GM21619 (cell line): ENCODE measurements at regions not wholly inside any gene's neighbourhood (a gene's known extent, or its start where the extent isn't known, plus 50 kb on each side); places are given as distances from the start of the nearest gene placed in this dataset.

Experiments
- ATAC-seq: cut with Tn5 transposase; IDR thresholded peaks from one replicate; pipeline ENCODE4 v1.9.1; 2021; ENCODE audit not compliant: unreplicated experiment

DNA sequence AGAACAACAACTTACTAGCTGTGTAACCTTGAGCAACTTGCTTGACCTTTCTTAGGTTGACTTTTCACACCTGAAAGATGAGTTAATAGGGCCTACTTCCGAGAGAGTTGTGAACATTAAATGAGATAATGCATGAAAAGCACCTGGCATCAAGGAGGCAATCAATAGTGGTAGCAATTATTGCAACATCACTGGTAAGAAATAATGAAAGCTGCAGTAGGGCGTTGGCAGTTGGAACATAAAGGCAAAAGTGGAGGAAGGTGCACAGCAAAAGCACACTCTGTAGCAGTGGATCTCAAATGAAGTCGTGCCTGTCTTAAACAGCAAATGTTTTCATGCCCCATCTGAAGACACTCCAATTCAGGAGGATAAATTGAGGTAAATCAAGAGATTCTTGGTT lies 178.9 kb upstream of the VRK2 start:
- ATAC-seq = no peak

DNA sequence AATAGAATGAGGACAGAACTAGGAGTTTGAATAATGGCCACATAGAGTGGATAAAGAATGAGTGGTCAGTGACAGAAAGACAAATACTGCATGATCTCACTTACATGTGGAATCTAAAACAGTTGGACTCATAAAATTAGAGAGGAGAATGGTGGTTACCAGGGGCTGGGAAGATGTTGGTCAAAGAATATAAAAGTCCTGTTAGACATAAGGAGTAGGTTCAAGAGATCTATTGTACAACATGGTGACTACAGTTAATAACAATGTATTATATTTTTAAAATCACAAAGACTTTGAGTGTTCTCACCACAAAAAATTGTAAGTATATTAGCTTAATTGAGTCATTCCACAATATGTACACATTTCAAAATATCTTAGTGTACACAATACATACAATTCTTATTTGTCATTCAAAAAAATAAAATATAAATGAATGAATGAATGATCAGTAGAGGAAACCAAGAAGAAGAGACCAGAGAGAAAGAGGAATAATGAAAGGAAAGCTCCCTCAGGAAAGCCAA lies 177.9 kb upstream of the VRK2 start:
- ATAC-seq = no peak

DNA sequence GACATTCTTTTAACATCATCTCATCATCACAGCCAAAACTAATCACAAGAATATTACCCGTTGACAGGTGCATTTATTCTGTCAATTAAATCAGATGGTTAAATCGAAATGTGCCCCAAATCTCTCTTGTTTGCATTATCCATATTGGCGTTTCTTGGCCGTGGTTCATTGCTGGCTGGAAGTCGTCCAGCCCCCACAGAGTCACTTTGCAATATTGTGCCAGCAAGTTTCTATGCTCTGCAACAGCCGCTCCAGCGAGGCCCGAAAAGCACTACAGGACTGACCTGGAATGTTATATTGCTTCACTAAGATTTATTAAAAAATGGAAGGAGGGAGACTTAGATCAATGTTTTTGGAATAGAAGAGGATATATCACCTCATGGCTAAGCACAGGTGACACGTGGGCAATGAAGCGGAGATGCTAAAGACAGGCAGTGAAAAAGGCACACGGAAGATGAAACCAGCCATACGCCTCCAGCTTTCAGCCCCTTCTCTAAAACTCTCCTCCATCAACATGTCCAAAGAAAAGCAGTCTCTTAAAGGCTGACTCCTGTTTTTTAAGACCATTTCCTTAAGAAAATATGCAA lies 176.8 kb upstream of the VRK2 start:
- no peak for ATAC-seq

DNA sequence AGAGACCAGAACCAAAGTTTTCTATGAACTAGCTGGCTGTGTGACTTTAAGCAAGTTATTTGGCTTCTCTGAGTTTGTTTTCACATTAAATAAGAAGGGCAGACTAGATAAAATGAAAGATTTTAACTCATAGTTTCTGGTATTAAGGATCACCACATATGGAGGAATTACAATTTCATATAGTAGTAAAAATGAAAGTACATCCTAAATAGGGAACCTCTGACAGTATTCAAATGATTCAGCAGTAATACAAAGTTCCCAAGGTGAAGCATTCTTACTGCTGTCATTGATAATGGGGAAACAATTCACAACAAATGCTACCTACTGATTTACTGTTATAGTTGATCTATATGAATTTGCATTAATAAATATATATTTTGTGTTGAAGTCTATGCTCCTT lies 170.3 kb upstream of the VRK2 start:
- ATAC-seq = peak; percentile 58

DNA sequence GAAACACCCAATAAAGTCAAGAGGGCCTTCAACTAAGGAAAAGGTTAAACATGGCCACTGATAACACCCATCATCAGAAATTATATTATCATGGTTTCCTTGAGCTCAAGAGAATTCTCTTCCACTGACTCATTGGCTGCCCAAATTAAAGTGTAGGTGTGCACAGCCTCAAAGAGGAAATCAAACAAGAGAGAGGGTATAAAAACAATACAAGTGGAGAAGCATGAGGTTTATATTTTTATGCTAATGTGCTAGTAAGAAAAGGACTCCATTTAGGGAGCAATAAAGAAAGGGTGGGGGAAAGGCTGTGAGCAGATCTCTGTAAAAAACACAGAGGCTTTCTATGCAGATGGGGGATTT lies 168.8 kb upstream of the VRK2 start:
- ATAC-seq = no peak

DNA sequence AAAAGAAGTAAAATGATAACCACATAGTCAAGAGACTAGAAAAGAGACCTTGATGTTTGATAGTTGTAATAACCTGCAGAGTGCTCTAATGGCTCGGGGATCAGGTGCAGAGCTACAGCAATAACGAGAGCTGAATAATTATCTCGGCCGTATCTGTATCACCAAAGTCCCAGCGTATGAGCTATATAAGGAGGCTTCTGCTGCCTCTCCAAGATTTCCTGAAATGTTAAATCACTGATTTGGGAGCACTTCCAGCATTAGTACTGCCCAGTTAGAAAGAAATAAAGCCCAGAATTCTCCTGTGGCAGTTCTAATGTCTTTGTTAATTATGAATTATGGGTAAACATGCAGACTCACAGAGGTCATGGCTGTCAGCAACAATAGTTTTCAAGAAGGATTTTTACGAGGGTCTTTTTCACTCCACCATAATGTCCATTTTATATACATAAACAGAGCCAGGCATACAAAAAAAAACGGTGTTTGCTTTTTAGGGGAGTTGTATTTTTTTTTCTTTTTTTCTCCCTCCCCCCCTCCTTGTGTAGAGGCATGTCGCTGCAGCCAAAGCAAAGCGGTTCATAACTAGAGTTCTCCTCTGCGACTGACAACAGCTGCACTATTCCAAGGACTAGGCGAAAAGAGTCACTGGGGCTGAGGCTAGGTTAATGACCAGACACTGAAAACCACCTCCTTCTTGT lies 168.3 kb upstream of the VRK2 start:
- ATAC-seq = no peak

DNA sequence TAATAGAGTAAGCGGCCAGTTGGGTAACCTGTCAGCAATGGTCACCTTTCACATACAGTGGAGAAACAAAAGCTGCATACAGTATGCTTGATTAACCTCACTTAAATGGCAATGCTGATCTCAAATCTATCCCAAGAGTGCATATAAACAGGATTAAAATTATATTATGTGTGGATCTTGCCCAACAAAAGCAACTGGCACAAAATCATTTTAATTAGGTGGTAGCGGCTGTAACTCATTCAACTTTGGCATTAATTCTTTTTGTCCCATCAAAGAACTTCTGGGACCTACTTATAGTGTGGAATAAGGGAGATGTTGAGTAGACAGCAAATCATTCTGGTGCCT lies 167.8 kb upstream of the VRK2 start:
- no peak for ATAC-seq

DNA sequence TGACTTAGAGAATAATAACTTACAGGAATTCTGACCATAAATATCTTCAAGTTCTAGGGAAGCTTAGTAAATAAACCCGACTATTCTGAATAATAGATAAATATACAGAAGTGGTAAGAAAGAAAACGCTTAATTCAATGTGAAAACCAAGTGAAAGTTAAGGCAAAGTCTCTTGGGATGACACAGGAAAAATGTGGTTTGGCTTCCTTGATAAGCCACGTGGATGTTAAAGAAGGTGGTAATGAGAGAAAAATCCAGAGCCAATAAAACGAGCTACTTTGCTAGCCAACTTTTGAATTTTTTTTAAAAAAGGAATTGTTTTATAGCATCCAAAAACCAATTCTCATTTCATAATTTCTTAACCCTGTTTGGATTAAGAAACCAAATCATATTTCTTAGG lies 166.2 kb upstream of the VRK2 start:
- ATAC-seq = no peak

DNA sequence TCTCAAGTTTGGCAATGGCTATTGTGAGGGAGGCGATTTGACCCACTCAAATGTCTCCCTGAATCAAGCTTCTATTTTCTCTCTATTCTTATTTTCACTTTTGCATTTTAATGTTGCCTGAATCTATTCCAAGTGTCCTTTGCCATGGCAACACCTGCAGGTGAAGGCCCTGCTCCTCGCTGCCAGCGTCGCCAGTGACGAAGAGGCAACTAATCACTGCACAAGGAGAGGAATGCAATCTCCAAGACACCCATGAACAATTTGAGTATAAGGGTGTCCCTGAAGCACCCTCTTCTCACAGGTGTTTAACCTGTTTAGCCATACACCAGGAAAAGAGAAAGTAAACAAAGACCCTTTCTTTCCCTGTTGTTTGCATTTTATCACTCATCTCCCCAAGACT lies 165.6 kb upstream of the VRK2 start:
- ATAC-seq = no peak

DNA sequence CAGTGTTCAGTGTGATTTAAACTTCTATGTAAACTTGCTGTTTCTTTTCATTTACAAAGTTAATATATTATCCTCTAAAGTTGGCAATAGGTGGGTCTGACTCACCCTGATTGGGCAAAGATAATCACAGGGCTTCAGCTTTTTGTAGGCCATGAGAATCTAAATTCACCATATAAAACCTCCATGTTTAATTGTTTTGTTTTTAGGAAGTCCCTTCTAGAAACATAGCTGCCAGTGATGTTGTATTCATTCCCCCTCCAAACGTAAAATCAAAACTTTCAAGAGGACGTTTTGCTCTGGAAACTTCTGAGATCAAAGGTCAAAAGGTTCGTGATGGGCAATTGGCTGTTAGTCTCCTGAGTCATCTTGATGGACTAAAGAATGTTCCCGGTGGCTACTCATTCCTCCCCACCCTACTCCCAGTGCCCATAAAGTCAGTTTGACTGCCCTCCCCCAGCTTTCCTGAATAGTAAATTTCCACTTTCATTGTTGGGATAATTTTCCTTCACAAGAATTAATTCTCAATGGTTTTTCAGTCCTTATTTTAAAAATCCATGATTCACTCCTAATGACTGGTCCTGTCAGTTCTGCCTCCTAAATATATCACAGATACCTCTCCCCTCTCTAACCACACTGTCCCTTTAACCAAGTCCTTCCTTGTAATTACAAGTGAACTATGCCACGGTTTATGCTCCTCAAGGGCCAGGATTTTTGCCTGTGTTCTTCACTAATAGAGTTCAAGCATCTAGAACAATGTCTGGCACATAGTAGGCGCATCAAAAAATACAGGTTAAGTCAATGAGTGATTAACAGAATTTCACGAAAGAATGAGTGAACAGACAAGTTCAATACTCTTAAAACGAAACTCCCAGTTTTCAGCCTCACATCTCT lies 164.4 kb upstream of the VRK2 start:
- ATAC-seq = no peak

DNA sequence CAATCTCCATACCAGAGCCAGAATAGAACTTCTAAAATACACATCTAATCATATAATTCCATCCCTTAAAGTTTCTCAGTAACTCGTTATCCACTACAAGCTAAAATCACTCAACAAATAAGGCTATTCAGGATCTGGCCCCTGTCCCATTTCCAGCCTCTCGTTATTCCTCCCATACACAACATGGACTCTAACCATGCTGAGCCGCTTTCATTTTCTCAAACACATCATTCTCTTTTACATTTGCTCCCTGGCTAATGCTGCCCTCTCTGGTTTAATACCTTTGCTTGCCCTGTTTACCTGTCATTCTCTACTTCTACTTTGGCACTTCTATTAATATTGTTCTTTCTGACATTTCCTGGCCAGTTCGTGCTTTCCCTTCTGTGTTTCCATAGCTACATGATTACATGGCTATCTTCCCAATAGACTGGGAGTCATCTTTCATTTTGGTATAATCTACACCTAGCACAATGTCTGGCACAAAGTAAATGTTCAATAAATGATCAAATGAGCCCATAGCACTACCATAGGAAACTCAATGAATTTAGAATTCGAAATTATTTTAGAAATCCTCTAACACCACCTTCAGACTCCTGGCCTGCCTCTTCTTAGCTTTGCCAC lies 163.6 kb upstream of the VRK2 start:
- no peak for ATAC-seq

DNA sequence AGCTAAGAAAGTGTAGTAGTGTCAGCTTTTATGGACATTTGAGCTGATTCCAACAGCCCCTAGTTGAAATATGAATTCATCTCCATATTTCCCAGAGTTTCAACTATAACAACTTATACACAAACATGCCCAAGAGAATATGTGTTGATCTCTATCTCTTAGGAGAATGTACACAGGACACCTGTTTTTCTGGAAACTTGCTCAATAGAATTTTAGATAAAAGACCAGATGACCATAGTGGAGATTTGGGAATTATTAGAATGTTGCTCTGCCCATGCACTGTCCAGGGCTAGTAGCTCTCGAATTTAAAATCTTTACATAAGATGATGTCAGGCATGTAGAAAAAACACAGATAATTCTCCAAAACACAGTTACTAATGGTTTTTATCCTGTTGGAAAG lies 162.3 kb upstream of the VRK2 start:
- ATAC-seq = no peak

DNA sequence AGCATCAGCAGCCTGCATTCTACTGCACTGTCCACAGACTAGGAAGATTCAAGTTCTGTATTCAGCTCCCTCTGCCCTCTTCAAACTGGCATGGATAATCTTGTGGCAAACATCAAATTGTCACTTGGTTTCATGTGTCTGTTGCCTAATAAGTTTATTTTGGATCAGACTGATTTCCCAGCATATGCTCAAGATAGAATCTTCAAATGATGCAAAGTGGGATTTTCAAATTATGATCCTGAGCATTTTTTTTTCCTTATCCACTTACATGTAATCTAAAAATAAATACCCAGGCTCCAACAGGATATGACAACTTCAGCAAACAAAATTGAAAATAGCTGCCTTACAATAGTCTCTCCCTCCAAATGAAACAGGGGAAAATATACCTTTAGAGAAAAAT lies 160.9 kb upstream of the VRK2 start:
- ATAC-seq = no peak

DNA sequence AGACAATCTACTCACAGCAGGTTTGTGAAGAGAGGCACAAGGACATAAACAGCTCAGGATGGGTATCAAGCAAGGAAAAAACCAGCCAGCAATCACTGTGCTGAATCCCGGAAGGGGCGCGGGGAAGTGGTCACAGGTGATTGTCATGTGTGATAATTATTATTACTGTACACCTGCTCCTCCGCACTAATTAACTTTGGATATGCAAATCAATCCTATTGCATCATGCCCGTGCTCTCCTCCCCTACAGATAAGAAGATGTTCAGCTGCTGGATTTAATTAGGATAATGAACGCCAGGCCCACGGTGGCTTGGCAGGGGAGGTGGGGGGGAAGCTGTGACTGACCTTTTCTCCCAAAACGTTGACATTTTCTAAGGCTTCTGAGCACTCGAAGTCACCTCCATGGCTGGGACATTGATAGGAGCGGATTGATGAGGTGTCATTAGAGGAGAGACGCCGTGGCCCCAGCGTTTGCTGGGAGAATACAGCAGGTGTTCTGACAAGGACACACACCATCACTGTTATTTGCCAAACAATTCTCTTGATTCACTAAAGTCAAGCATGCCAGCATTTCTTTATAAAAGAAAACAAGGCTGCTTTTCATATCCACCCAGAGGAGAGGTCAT lies 160.3 kb upstream of the VRK2 start:
- ATAC-seq = no peak

DNA sequence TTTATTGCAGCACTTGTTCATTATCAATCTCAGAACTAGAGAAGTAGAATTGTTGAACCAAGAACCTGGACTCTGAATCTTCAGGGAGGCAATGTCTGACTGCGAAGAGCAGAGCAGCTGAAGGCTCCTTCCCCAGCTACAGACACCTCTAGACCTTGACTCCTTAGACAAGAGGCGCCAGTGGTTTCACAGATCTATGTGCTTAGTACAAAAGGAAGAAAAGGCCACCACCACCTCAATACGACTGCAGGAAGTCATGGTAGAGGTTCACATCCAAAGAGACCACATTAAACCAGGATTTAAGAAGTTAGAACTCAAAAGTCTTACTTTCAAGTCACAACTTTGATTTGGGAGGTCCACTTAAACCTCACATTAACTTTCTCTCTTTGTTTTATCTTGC lies 158.1 kb upstream of the VRK2 start:
- no peak for ATAC-seq

DNA sequence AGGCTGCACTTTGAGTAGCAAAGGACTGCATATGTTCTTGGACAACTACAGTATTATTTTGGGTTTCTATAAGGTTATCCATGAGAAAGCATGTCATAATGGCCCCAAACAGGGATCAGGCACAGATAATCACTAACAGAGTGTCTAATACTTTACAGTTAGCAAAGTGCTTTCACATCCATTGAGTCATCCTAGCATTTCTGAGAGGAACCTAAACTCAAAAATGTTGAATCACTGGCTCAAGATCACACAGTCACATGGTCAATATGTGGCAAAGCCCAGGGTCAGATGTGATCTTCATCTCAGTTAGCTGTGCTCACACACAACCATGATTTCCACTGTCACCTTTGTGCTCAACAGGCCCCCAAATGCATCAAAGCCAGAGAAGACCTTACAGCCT lies 156.1 kb upstream of the VRK2 start:
- ATAC-seq = peak; percentile 44

DNA sequence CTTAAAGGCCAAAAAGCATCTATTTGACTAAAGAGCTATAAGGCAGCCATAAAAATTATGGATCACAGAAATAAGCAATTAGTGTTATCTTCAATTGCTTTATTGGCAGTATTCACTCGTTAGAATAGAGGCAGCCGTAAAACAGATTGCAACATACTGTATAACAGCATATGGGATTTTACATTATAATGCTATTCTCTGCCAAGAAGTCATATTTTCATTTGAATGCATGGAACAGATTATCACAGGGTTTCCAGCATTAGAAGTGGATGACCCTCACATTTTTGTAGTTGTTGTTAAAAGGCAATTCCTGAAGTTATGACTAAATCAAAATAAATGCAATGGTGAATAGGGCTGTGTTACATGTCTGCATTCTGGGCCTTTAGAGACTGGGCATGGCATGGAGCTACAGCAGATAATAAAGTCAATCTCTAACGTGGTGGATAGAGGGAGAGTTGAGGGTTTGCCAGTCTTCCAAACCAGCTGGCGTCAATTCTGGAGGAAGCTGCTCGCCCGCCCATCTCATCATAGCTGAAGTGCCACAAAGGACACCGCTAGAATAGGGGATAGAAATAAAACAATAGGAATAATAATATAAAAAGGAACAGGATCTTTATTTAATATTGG lies 155.4 kb upstream of the VRK2 start:
- ATAC-seq = no peak

DNA sequence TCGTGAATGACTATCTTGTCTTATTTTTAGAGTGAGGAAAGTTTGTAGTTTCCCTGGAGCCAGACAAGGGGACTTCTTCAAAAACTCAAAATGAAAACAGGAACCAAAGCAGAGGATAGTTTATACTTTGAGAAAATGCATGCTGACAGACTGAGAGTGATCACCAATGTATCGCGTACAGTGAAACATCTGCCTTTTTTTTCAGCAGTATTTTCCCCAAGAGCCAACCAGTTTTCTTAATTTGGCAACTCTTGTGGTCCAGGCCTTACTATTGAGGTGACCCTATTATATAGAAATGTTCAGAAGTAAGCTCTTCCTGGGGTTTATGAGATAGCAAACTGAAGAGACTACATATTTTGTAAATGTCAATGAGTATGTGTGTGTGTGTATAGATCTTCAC lies 153.7 kb upstream of the VRK2 start:
- ATAC-seq = peak; percentile 73

DNA sequence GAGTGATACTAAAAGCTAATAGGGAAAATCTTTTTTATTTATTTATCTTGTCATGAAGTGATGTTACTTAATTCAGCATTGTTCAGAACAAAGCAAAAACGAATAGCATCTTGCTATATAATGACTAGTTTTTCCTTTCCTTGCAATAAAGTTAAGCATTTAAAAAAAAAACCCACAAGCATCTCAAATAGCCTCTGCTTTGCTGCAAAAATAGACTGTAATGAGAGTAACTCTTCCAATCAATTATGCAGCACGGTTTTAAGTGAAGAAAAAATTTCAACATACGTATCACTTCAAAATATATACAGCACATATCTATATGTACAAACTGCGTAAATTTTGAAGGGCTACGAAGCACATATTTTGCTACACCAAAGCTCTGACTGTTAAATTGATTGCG lies 153.3 kb upstream of the VRK2 start:
- ATAC-seq = no peak

DNA sequence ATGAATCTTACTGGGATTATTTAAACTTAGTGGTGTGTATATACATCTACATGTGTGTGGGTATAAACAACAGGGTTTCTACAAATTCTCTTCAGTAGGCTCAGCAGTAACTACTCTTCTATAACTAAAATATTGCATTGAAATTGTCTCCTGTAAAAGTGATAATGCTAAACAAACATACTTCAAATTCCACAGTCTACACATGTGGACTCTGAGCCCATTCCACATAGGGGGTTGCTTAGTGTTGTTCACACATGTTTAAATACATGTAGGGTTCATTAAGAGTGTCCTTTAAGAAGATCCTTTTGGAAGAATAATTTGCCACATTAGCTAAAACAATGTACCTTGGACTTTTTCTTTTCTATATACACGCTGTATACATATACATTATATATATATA lies 152.8 kb upstream of the VRK2 start:
- ATAC-seq = no peak

DNA sequence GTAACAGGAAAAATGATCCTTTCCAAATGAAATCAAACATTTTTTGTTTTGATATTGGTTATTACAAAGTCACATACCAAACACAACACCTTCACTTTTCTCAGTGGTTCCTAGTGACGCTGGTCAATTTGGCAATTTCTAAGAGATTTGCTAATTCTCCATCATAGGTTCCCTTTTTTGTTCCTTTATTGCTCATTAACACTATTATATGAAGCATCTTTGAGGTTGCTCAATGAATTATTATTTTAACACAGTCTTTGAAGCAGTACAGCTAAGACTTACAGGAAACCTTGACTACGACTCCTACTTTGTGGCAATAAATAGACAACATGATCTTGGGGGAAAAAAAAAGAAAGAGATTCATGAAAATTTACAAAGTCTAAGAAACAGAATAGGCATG lies 152.2 kb upstream of the VRK2 start:
- no peak for ATAC-seq
